Neuron (in vitro differentiated cells): ENCODE measurements at regions not wholly inside any gene's neighbourhood (a gene's known extent, or its start where the extent isn't known, plus 50 kb on each side); places are given as distances from the start of the nearest gene placed in this dataset.
"Not testable (repeated sequence)": the region's sequence is repeated elsewhere in the genome, so short reads cannot be mapped to it uniquely, and the experiment has no call there.

Source experiments
- H2AFZ ChIP-seq: one replicate; pipeline ENCODE4 v1.6.1; 2013; ENCODE audit warnings: low read depth, mild to moderate bottlenecking, inconsistent platforms, low read length, moderate library complexity
- H3K27me3 ChIP-seq: one replicate; pipeline ENCODE4 v1.6.1; 2013; ENCODE audit warnings: low read length; ENCODE audit not compliant: insufficient read depth
- H3K36me3 ChIP-seq: one replicate; pipeline ENCODE4 v1.6.1; 2013; ENCODE audit warnings: low read length; ENCODE audit not compliant: insufficient read depth
- H3K4me1 ChIP-seq: one replicate; pipeline ENCODE4 v1.6.1; 2013; ENCODE audit warnings: low read length; ENCODE audit not compliant: insufficient read depth
- H3K4me3 ChIP-seq: 2 replicates; pipeline ENCODE4 v1.5.1; 2013; ENCODE audit warnings: mild to moderate bottlenecking, low read length, moderate library complexity
- H3K9me3 ChIP-seq: one replicate; pipeline ENCODE4 v1.6.1; 2013; ENCODE audit warnings: low read length

DNA sequence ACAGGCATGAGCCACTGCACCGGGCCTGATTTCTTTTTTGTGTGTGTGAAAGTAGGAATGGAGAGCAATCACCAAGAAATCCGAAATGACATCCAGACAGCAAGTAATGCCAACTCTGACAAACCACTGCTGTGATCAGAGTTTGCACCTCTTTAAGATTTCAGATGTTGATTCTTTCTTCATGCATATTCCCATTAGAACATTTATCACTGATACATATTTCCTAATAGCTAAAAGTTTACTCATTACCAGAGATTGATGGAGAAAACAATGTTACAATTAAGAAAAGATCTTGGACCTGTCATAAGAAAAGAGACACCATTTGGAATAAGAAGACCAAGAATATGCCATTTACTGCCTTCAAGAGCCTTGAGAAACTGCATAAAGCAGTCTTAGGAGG is 217.0 kb upstream of the MGAT4C start:
- no peak overlapping the region for H2AFZ ChIP-seq
- H3K9me3 ChIP-seq: no peaks in the 10 kb centered on the region
- no peaks in the 10 kb centered on the region for H3K36me3 ChIP-seq
- H3K4me3 ChIP-seq: no peak overlapping the region
- no peaks in the 10 kb centered on the region for H3K27me3 ChIP-seq
- no peaks in the 10 kb centered on the region for H3K4me1 ChIP-seq

DNA sequence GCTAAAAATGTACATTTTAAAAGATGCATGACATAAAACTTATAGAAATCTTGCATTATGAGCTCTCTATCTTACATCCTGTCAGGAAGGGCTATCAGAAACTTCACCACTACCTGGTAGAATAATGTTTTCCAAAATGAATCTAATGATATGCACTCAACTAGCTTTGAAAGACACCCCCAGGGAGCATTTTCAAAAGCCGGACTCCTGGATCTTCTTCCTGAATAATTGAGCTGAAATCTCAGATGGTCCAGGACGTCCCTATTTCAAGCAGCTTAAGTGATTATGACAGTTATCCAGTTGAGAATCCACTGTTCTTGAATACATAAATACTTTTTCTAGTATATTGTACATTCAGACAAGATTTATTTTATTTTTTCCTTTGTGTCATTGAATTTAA is 200.6 kb upstream of the MGAT4C start:
- Histone ChIP-seq H3K9me3 (no peaks in the 10 kb centered on the region), H3K27me3 (no peaks in the 10 kb centered on the region), H3K36me3 (no peaks in the 10 kb centered on the region), H3K4me1 (no peaks in the 10 kb centered on the region), H3K4me3 (no peak overlapping the region), H2AFZ (no peak overlapping the region)

DNA sequence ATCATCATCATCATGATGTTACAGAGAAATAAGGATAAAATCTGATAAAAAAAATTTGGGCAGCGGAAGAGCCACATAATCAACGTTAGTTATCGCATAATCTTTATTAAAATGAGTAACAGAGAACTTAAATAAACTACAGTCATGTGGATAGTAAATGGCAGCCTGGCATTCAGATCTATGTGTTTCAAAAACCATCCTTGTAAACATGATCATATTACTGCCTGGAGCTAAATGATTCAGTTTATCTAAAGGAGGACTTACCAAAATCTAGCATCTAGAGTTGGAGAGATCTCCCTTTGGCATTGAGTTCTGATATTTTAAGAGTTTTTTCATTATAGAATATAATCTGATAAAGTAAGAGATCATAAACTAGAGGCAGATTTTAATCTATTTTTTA is 200.1 kb upstream of the MGAT4C start:
- no peaks in the 10 kb centered on the region for H3K36me3 ChIP-seq
- no peak overlapping the region for H3K4me3 ChIP-seq
- H3K4me1 ChIP-seq: no peaks in the 10 kb centered on the region
- H3K9me3 ChIP-seq: no peaks in the 10 kb centered on the region
- H3K27me3 ChIP-seq: no peaks in the 10 kb centered on the region
- H2AFZ ChIP-seq: no peak overlapping the region

DNA sequence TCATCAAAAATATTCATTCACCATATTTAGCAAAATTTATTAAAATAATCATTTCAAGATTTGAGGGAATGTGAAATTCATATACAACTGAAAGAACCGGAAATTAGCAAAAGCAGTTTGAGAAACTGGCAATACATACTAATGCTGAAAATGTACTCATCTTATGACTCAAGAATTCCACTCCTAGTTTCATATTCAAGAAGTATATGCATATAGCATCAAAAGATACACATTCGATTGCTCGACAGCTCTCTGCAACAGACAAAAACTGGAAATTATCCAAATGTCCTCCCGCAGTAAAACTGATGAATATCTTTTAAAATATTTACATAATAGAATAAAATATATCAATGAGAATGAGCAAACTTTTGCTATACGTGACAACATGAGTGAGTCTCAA is 189.2 kb upstream of the MGAT4C start:
- Histone ChIP-seq H3K4me1 (no peaks in the 10 kb centered on the region), H3K4me3 (no peak overlapping the region), H2AFZ (no peak overlapping the region), H3K36me3 (no peaks in the 10 kb centered on the region), H3K9me3 (no peaks in the 10 kb centered on the region), H3K27me3 (no peaks in the 10 kb centered on the region)

DNA sequence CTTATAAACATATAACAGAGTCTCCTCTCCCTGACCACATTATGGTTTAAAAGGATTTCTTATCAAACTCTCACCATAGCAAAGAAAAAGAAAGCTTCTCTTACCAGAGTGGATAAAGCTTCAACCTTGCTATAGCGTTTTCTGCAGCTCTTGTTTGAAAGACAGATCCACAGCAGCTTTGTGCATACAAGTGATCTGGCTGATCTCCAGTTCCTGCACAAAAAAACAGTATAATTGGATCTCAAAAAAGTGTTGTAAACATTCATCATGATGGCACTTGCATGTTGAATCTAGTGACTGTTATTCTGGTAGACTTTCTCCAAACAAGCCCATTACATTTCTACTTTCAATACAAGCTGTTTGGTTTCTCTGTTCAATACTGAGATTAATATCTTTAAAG is 178.9 kb upstream of the MGAT4C start:
- Histone ChIP-seq H3K27me3 (no peaks in the 10 kb centered on the region), H3K4me3 (no peak overlapping the region), H2AFZ (no peak overlapping the region), H3K4me1 (no peaks in the 10 kb centered on the region), H3K36me3 (no peaks in the 10 kb centered on the region), H3K9me3 (peaks cover 4% of the 10 kb centered on the region)

DNA sequence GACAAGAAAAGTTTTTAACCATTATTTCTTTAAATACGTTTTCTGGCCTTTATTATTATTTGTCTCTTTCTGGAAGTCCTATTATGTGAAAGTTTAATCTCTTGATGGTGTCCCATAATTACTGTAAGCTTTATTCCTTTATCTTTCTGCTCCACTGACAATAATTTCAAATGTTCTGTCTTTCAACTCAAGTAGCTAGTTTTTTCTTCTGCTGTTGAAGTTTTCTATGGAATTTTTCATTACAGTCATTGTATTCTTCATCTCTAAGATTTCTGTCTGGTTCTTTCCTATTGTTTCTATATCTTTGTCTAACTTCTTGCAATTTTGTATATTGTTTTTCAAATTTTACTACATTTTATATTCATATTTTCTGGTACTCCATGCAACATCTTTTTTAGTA is 173.6 kb upstream of the MGAT4C start:
- H2AFZ ChIP-seq: no peak overlapping the region
- peaks cover 4% of the 10 kb centered on the region for H3K9me3 ChIP-seq
- no peaks in the 10 kb centered on the region for H3K27me3 ChIP-seq
- H3K36me3 ChIP-seq: no peaks in the 10 kb centered on the region
- no peaks in the 10 kb centered on the region for H3K4me1 ChIP-seq
- no peak overlapping the region for H3K4me3 ChIP-seq

DNA sequence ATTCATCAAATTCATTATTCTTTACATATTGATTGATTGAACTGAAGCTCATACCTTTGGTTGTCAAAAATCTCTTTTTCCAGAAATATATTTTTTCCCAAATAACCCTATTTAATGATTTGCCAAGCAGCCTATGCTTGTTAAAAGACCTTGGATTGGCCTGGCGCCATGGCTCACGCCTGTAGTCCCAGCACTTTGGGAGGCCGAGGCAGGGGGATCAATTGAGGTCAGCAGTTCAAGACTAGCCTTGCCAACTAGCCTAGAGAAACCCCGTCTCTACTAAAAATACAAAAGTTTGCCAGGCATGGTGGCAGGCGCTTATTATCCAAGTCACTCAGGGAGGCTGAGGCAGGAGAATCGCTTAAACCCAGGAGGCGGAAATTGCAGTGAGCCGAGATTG is 165.1 kb upstream of the MGAT4C start:
- no peaks in the 10 kb centered on the region for H3K36me3 ChIP-seq
- no peak overlapping the region for H2AFZ ChIP-seq
- H3K27me3 ChIP-seq: no peaks in the 10 kb centered on the region
- H3K4me1 ChIP-seq: no peaks in the 10 kb centered on the region
- no peak overlapping the region for H3K4me3 ChIP-seq
- no peaks in the 10 kb centered on the region for H3K9me3 ChIP-seq

DNA sequence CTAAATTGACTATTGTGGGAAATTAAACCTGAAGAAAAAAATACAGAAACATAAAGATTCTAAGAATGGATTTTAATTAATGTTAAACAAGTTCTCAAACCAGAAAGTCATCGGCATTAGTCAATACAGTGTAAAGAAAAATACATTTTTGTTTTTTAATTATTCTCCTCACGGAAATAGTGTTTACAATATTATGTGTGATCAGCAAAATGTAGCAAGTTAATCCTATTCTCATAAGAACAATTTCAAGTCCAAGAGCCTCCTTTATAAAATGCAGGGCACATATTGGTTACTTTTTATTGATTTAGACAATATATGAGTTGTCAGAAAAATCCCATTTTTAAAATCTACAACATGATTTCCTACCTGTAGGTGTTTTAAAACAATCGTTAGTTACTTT is 158.0 kb upstream of the MGAT4C start:
- Histone ChIP-seq H3K36me3 (no peaks in the 10 kb centered on the region), H2AFZ (no peak overlapping the region), H3K9me3 (no peaks in the 10 kb centered on the region), H3K4me1 (no peaks in the 10 kb centered on the region), H3K4me3 (no peak overlapping the region), H3K27me3 (no peaks in the 10 kb centered on the region)

DNA sequence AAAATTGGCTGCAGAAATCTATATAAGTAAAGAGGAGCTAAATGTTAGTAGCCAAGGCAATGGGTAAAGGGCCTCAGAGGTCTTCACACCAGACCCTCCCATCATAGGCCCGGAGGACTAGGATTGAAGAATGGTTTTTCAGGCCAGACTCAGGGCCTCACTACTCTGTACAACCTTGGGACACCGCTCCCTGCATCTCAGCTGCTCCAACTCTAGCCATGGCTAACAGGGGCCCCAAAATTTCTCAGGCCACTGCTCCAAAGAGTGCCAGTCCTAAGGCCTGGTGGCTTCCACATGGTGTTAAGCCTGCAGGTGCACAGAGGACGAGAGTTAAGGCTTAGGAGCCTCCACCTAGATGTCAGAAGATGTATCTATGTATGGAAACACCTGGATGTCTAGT is 155.5 kb upstream of the MGAT4C start:
- no peaks in the 10 kb centered on the region for H3K27me3 ChIP-seq
- H3K9me3 ChIP-seq: no peaks in the 10 kb centered on the region
- no peak overlapping the region for H2AFZ ChIP-seq
- no peak overlapping the region for H3K4me3 ChIP-seq
- no peaks in the 10 kb centered on the region for H3K4me1 ChIP-seq
- no peaks in the 10 kb centered on the region for H3K36me3 ChIP-seq

DNA sequence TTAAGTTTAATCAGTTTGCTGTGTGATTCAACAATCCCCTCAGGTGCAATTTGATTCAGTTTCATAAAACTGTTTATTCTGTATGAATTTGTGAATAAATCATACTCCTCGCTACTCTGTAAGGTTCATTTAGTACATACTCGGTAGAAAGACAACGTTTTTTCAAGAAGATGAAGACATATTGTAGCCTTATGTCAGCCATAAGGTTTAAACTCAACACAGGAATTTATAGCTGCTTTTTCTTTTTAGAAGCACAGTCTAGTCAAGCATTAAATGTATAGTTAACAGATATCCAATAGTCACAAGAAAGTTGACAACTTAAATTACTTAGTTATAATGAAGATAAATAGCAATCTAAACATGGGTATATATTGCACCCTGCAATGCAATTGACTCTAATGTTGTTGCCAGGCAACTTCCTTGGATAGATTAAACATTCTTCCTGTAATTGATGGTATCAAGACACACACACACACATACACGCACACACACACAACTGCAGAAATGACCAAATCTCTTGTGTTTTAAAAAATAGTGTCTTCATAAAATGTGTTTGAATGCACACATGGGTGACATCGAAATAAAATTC is 151.5 kb upstream of the MGAT4C start:
- Histone ChIP-seq H3K27me3 (no peaks in the 10 kb centered on the region), H3K36me3 (no peaks in the 10 kb centered on the region), H3K4me1 (no peaks in the 10 kb centered on the region), H3K4me3 (no peak overlapping the region), H3K9me3 (no peaks in the 10 kb centered on the region), H2AFZ (no peak overlapping the region)

DNA sequence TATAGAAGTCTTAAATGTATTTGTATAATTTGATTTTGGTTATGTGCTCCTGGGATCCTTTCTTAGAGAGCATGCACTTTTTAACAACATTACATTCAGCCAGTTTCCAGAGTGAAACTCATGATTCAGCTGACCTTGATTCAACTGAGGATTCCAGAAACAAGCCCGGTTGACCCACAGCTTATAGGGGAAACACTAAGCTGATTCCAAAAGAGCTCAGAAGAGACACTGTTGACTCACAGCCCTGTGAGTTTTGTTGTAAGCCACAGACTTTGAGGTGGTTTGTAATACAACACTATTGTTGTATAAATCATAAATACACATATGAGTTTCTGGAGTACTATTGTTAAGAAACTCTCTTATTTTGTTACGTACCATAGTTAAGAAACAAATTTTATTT is 133.8 kb upstream of the MGAT4C start:
- Histone ChIP-seq H2AFZ (no peak overlapping the region), H3K4me3 (no peak overlapping the region), H3K36me3 (no peaks in the 10 kb centered on the region), H3K4me1 (no peaks in the 10 kb centered on the region), H3K9me3 (no peaks in the 10 kb centered on the region), H3K27me3 (no peaks in the 10 kb centered on the region)

DNA sequence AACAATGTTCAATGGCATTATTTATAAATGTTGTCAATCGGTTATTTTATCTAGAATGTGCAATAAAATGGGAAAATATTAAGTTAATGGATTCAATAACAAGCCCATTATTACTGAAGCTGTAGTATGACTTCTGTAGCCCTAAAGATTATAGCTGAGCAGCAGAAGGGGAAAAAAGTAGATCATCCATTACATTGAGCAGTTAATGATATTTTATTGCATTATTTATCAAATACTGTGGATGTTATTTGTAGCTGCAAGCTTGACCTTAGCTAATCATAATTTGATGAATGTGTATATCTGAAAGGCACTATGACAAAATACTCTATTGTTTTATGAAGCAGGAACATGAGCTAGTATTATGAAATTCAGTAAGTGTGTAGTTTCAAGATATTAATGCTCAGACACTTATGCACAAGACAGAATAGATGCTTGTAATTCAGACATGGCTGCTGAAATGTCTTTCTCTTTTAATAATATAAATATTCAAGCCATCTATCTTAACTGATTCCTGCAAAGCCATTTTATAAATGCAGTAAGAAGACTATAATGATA is 131.5 kb upstream of the MGAT4C start:
- Histone ChIP-seq H3K27me3 (no peaks in the 10 kb centered on the region), H3K9me3 (no peaks in the 10 kb centered on the region), H3K4me1 (no peaks in the 10 kb centered on the region), H3K36me3 (no peaks in the 10 kb centered on the region), H3K4me3 (no peak overlapping the region), H2AFZ (no peak overlapping the region)

DNA sequence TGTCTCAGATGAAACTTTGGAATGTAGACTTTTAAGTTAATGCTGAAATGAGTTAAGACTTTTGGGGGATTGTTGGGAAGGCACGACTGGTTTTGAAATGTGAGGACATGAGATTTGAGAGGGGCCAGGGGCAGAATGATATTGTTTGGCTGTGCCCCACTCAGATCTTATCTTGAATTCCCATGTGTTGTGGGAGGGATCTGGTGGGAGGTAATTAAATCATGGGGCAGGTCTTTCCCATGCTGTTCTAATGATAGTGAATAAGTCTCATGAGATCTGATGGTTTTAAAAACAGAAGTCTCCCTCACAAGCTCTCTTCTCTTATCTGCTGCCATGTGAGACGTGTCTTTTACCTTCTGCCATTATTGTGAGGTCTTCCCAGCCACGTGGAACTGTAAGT is 127.6 kb upstream of the MGAT4C start:
- H3K9me3 ChIP-seq, H2AFZ ChIP-seq, H3K4me3 ChIP-seq, H3K27me3 ChIP-seq, H3K36me3 ChIP-seq, H3K4me1 ChIP-seq: not testable (repeated sequence)

DNA sequence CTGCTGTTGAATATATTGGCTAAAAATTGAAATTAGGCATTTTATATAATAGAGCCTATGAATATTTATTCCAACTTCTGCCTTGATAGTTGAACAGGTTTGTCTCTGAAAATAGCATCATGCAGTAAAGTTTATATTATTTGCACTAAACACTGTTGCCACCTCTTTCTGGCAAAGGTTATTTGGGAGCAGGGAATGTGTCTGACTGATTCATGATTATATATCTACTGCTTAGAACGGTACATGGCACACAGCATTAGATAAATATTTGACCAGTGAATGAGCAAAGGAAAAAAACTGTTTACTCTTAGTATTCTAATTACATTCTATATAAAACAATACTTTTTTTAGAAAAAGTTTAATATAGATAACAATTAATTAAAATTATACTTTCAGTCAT is 123.1 kb upstream of the MGAT4C start:
- Histone ChIP-seq H2AFZ (no peak overlapping the region), H3K9me3 (no peaks in the 10 kb centered on the region), H3K4me1 (peaks cover 6% of the 10 kb centered on the region), H3K36me3 (no peaks in the 10 kb centered on the region), H3K27me3 (no peaks in the 10 kb centered on the region), H3K4me3 (no peak overlapping the region)
